ENCODE measurements at regions not wholly inside any gene's neighbourhood (a gene's known extent, or its start where the extent isn't known, plus 50 kb on each side); places are given as distances from the start of the nearest gene placed in this dataset.
A peak's percentile ranks its signal among the peaks of the same experiment; 100 is the strongest.
"Not testable (repeated sequence)": the region's sequence is repeated elsewhere in the genome, so short reads cannot be mapped to it uniquely, and the experiment has no call there.

- no peak for DNase-seq
These were observed 228.7 kb downstream of the TUSC1 start for GRCh38 chr9:25449503-25449902.

- not testable (repeated sequence) for DNase-seq
These were observed 232.5 kb downstream of the TUSC1 start for GRCh38 chr9:25445721-25446120.

GRCh38 chr9:25442526-25442925 is 235.7 kb downstream of the TUSC1 start:
- DNase-seq, result no peak

- DNase-seq, result no peak
These were observed 250.3 kb downstream of the TUSC1 start for GRCh38 chr9:25427898-25428297.

- no peak for DNase-seq
These were observed 251.0 kb downstream of the TUSC1 start for GRCh38 chr9:25427290-25427689.

GRCh38 chr9:25421560-25421959 is 256.7 kb downstream of the TUSC1 start:
- DNase-seq, result no peak

GRCh38 chr9:25418974-25419373 is 259.3 kb downstream of the TUSC1 start:
- DNase-seq, result no peak

GRCh38 chr9:25415718-25416117 is 262.5 kb downstream of the TUSC1 start:
- no peak for DNase-seq

GRCh38 chr9:25412646-25413045 is 265.6 kb downstream of the TUSC1 start:
- DNase-seq, result no peak

GRCh38 chr9:25397746-25398145 is 280.5 kb downstream of the TUSC1 start:
- no peak for DNase-seq

GRCh38 chr9:25396828-25397227 is 281.4 kb downstream of the TUSC1 start:
- DNase-seq, result no peak

- no peak for DNase-seq
These were observed 297.1 kb downstream of the TUSC1 start for GRCh38 chr9:25381141-25381540.

GRCh38 chr9:25377039-25377438 is 301.2 kb downstream of the TUSC1 start:
- DNase-seq, result no peak

- no peak for DNase-seq
These were observed 304.0 kb downstream of the TUSC1 start for GRCh38 chr9:25374281-25374680.

GRCh38 chr9:25366906-25367305 is 311.3 kb downstream of the TUSC1 start:
- DNase-seq, result no peak

- DNase-seq, result no peak
These were observed 324.5 kb downstream of the TUSC1 start for GRCh38 chr9:25353783-25354182.

- peak; percentile 8 for DNase-seq
These were observed 328.2 kb downstream of the TUSC1 start for GRCh38 chr9:25350011-25350410.

GRCh38 chr9:25322142-25322541 is 356.1 kb downstream of the TUSC1 start:
- DNase-seq, result no peak

- no peak for DNase-seq
These were observed 367.3 kb downstream of the TUSC1 start for GRCh38 chr9:25310961-25311360.

- DNase-seq, result no peak
These were observed 369.7 kb downstream of the TUSC1 start for GRCh38 chr9:25308549-25308948.

- DNase-seq, result no peak
These were observed 375.6 kb downstream of the TUSC1 start for GRCh38 chr9:25302601-25303000.

GRCh38 chr9:25288195-25288594 is 390.0 kb downstream of the TUSC1 start:
- DNase-seq, result not testable (repeated sequence)

GRCh38 chr9:25284365-25284764 is 393.9 kb downstream of the TUSC1 start:
- no peak for DNase-seq

GRCh38 chr9:25282946-25283345 is 395.3 kb downstream of the TUSC1 start:
- DNase-seq, result no peak

- DNase-seq, result no peak
These were observed 416.8 kb downstream of the TUSC1 start for GRCh38 chr9:25261445-25261844.

- DNase-seq, result no peak
These were observed 418.2 kb downstream of the TUSC1 start for GRCh38 chr9:25260046-25260445.

Measured in RPMI8226 (cell line).